Trophoblast cell (in vitro differentiated cells and primary cell): ENCODE measurements at regions not wholly inside any gene's neighbourhood (a gene's known extent, or its start where the extent isn't known, plus 50 kb on each side); places are given as distances from the start of the nearest gene placed in this dataset.

Experiments used
- DNase-seq, 2 donors: peaks; one replicate each; pipeline ENCODE4 v3.0.0-alpha.2; 2016
- H2AFZ ChIP-seq: 2 replicates; pipeline ENCODE4 v1.6.1; 2013; ENCODE audit warnings: low read length, moderate library complexity, mild to moderate bottlenecking; ENCODE audit not compliant: insufficient read depth, poor library complexity
- H2AK5ac ChIP-seq: 2 replicates; pipeline ENCODE4 v1.6.1; 2013; ENCODE audit warnings: mild to moderate bottlenecking, low read length
- H2BK120ac ChIP-seq: 2 replicates; pipeline ENCODE4 v1.6.1; 2013; ENCODE audit warnings: low read length, mild to moderate bottlenecking, moderate library complexity; ENCODE audit not compliant: insufficient read depth, poor library complexity
- H2BK12ac ChIP-seq: 2 replicates; pipeline ENCODE4 v1.6.1; 2013; ENCODE audit warnings: mild to moderate bottlenecking, low read length, moderate library complexity
- H2BK5ac ChIP-seq: 2 replicates; pipeline ENCODE4 v1.6.1; 2013; ENCODE audit warnings: low read length, low read depth, moderate library complexity, mild to moderate bottlenecking; ENCODE audit not compliant: poor library complexity
- H3K14ac ChIP-seq: 2 replicates; pipeline ENCODE4 v1.6.1; 2013; ENCODE audit warnings: mild to moderate bottlenecking, low read length
- H3K18ac ChIP-seq: 2 replicates; pipeline ENCODE4 v1.6.1; 2013; ENCODE audit warnings: mild to moderate bottlenecking, low read length
- H3K23ac ChIP-seq: 2 replicates; pipeline ENCODE4 v1.6.1; 2013; ENCODE audit warnings: low read length
- H3K27ac ChIP-seq: 2 replicates; pipeline ENCODE4 v1.5.1; 2013; ENCODE audit warnings: low read depth, mild to moderate bottlenecking, inconsistent platforms, low read length, moderate library complexity
- H3K27me3 ChIP-seq: 2 replicates; pipeline ENCODE4 v1.6.1; 2013; ENCODE audit warnings: inconsistent platforms, mild to moderate bottlenecking, low read length, moderate library complexity; ENCODE audit not compliant: insufficient read depth
- H3K36me3 ChIP-seq, 2 experiments: 1 replicate in 1 of 2; 2 replicates in 1 of 2; pipeline ENCODE4 v1.6.1; 2013; ENCODE audit warnings: low read length in 2 of 2, mild to moderate bottlenecking in 2 of 2, moderate library complexity in 1 of 2; ENCODE audit not compliant: insufficient read depth in 2 of 2, control insufficient read depth in 1 of 2
- H3K4ac ChIP-seq: 2 replicates; pipeline ENCODE4 v1.6.1; 2013; ENCODE audit warnings: low read depth, mild to moderate bottlenecking, low read length, moderate library complexity
- H3K4me1 ChIP-seq, 2 experiments: 1 replicate in 1 of 2; 2 replicates in 1 of 2; pipeline ENCODE4 v1.6.1; 2013; ENCODE audit warnings: low read length in 2 of 2, mild to moderate bottlenecking in 2 of 2, moderate library complexity in 1 of 2; ENCODE audit not compliant: insufficient read depth in 2 of 2, control insufficient read depth in 1 of 2
- H3K4me2 ChIP-seq: 2 replicates; pipeline ENCODE4 v1.6.1; 2013; ENCODE audit warnings: inconsistent platforms, mild to moderate bottlenecking, low read length, moderate library complexity
- H3K4me3 ChIP-seq: 2 replicates; pipeline ENCODE4 v1.5.1; 2013; ENCODE audit warnings: mild to moderate bottlenecking, low read depth, low read length, inconsistent platforms
- H3K79me1 ChIP-seq: one replicate; pipeline ENCODE4 v1.6.1; 2013; ENCODE audit warnings: low read length
- H3K79me2 ChIP-seq: 2 replicates; pipeline ENCODE4 v1.6.1; 2013; ENCODE audit warnings: low read length, mild to moderate bottlenecking; ENCODE audit not compliant: control insufficient read depth, insufficient read depth, poor library complexity
- H3K9ac ChIP-seq: 2 replicates; pipeline ENCODE4 v1.6.1; 2013; ENCODE audit warnings: mild to moderate bottlenecking, low read length
- H3K9me3 ChIP-seq: 2 replicates; pipeline ENCODE4 v1.6.1; 2013; ENCODE audit warnings: low read depth, mild to moderate bottlenecking, control low read depth, inconsistent platforms, low read length; ENCODE audit not compliant: insufficient read depth
- H4K12ac ChIP-seq: 2 replicates; pipeline ENCODE4 v1.6.1; 2013; ENCODE audit warnings: low read depth, mild to moderate bottlenecking, low read length, moderate library complexity
- H4K8ac ChIP-seq: 2 replicates; pipeline ENCODE4 v1.6.1; 2013; ENCODE audit warnings: low read depth, mild to moderate bottlenecking, low read length, moderate library complexity
- H4K91ac ChIP-seq: one replicate; pipeline ENCODE4 v1.6.1; 2013; ENCODE audit warnings: low read depth, mild to moderate bottlenecking, low read length, moderate library complexity
- WGBS: extraction: QIAGEN DNeasy Blood & Tissue Kit; methylation state at CpG from one replicate; pipeline ENCODE4 v1.1.7; 2013; ENCODE audit warnings: missing lambda C conversion rate; ENCODE audit not compliant: insufficient read length, insufficient coverage; ENCODE audit errors: extremely low coverage; 5-methylcytosine and 5-hydroxymethylcytosine counted together

DNA sequence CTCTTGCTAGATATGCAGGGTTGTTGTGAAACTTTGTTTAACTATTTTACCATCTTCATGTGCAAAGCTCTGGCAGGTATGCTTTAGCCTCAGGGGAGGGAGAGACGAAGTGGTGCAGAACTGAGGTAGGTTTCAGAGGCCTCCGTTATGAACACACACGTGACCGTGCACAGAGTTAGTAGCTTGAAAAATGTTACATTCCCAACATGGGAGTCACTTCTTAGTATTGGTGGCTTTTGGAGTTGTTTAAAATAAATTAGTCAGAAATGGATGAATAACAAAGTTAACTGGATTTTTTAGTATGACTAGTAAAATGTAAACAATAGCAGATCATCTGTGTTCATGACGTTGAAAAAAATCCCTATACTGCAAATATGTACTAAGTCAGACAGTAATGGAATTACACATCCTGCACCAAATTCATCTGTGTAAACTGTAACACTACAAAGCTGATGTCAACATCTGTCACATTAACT lies 279.6 kb downstream of the KLF13 start:
- DNase-seq, result peak; percentile 95 to 99
- Histone ChIP-seq H3K36me3 (no peaks in the 10 kb centered on the region), H2BK12ac (no peak overlapping the region), H3K23ac (no peak overlapping the region), H3K27ac (no peak overlapping the region), H2BK120ac (no peak overlapping the region), H3K9me3 (no peaks in the 10 kb centered on the region), H3K79me1 (no peaks in the 10 kb centered on the region), H3K27me3 (no peaks in the 10 kb centered on the region), H3K4me3 (no peak overlapping the region), H3K18ac (no peak overlapping the region), H4K8ac (no peak overlapping the region), H3K4me2 (no peak overlapping the region), H4K91ac (no peak overlapping the region), H3K79me2 (no peaks in the 10 kb centered on the region), H3K14ac (no peak overlapping the region), H2BK5ac (no peak overlapping the region), H2AK5ac (no peak overlapping the region), H3K4ac (no peak overlapping the region), H3K4me1 (peaks cover 0 to 11% of the 10 kb centered on the region in 2 experiments), H3K9ac (no peak overlapping the region), H2AFZ (no peak overlapping the region), H4K12ac (no peak overlapping the region)
- no CpG with 5 or more reads among the region's 5 CpGs for WGBS

- Histone ChIP-seq H2BK5ac (no peak overlapping the region), H3K79me1 (no peaks in the 10 kb centered on the region), H3K27me3 (no peaks in the 10 kb centered on the region), H4K91ac (no peak overlapping the region), H2AK5ac (no peak overlapping the region), H3K14ac (no peak overlapping the region), H3K4me1 (peaks cover 0 to 11% of the 10 kb centered on the region in 2 experiments), H3K4me3 (no peak overlapping the region), H3K9me3 (no peaks in the 10 kb centered on the region), H3K23ac (no peak overlapping the region), H3K9ac (no peak overlapping the region), H4K8ac (no peak overlapping the region), H3K4ac (no peak overlapping the region), H3K36me3 (no peaks in the 10 kb centered on the region), H3K4me2 (no peak overlapping the region), H4K12ac (no peak overlapping the region), H3K27ac (no peak overlapping the region), H2BK120ac (no peak overlapping the region), H2BK12ac (no peak overlapping the region), H3K79me2 (no peaks in the 10 kb centered on the region), H3K18ac (no peak overlapping the region), H2AFZ (no peak overlapping the region)
- WGBS, result no CpG with 5 or more reads among the region's 1 CpG
- DNase-seq, result peak in 1 of 2 donors; percentile 23
Measured at GRCh38 chr15:31606931-31607497, 280.4 kb downstream of the KLF13 start.

- H3K79me1 ChIP-seq, result no peaks in the 10 kb centered on the region
- peaks cover 0 to 11% of the 10 kb centered on the region in 2 experiments for H3K4me1 ChIP-seq
- H3K27me3 ChIP-seq, result no peaks in the 10 kb centered on the region
- no CpG with 5 or more reads among the region's 3 CpGs for WGBS
- no peak overlapping the region for H3K4ac ChIP-seq
- no peaks in the 10 kb centered on the region for H3K36me3 ChIP-seq
- H2BK5ac ChIP-seq, result no peak overlapping the region
- no peak overlapping the region for H2AK5ac ChIP-seq
- H3K79me2 ChIP-seq, result no peaks in the 10 kb centered on the region
- no peak overlapping the region for H3K4me2 ChIP-seq
- no peak overlapping the region for H4K12ac ChIP-seq
- H2BK12ac ChIP-seq, result no peak overlapping the region
- no peak overlapping the region for H3K4me3 ChIP-seq
- H2BK120ac ChIP-seq, result no peak overlapping the region
- H2AFZ ChIP-seq, result no peak overlapping the region
- H3K9me3 ChIP-seq, result no peaks in the 10 kb centered on the region
- H4K8ac ChIP-seq, result no peak overlapping the region
- H4K91ac ChIP-seq, result no peak overlapping the region
- no peak overlapping the region for H3K18ac ChIP-seq
- no peak overlapping the region for H3K23ac ChIP-seq
- H3K27ac ChIP-seq, result no peak overlapping the region
- DNase-seq, result peak; percentile 5 to 82
- H3K14ac ChIP-seq, result no peak overlapping the region
- no peak overlapping the region for H3K9ac ChIP-seq
Measured at GRCh38 chr15:31607656-31608055, 281.0 kb downstream of the KLF13 start.

DNA sequence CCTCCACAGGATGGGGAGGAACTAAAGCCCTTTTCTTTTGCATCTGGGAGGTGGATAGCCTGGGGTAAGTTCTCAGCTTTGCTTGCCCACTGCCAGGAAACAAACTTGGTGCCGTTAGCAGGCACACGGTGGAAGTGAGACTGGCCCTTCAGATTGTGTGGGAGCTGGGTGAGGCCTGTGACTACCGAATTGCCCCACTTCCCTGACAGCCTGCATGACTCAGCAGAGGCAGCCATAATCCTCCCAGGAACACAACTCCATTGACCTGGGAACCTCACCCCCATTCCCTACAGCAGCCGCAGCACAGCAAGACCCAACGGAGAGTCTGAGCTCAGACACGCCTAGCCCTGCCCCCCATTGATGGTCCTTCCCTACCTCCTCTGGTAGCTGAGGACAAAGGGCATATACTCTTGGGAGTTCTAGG lies 282.6 kb downstream of the KLF13 start:
- no peak overlapping the region for H4K12ac ChIP-seq
- H3K9me3 ChIP-seq, result no peaks in the 10 kb centered on the region
- H3K23ac ChIP-seq, result no peak overlapping the region
- no peak for DNase-seq
- no peak overlapping the region for H4K91ac ChIP-seq
- H3K27me3 ChIP-seq, result no peaks in the 10 kb centered on the region
- H3K79me2 ChIP-seq, result no peaks in the 10 kb centered on the region
- H3K4me1 ChIP-seq, result peaks cover 0 to 11% of the 10 kb centered on the region in 2 experiments
- H2BK120ac ChIP-seq, result no peak overlapping the region
- no peak overlapping the region for H2BK5ac ChIP-seq
- H4K8ac ChIP-seq, result no peak overlapping the region
- no peak overlapping the region for H3K4me2 ChIP-seq
- no peaks in the 10 kb centered on the region for H3K79me1 ChIP-seq
- H3K4ac ChIP-seq, result no peak overlapping the region
- no peak overlapping the region for H2AK5ac ChIP-seq
- peak overlapping the region; percentile 40 for H2AFZ ChIP-seq
- no peak overlapping the region for H3K18ac ChIP-seq
- no peak overlapping the region for H3K4me3 ChIP-seq
- H3K27ac ChIP-seq, result no peak overlapping the region
- WGBS, result no CpG with 5 or more reads among the region's 6 CpGs
- no peaks in the 10 kb centered on the region for H3K36me3 ChIP-seq
- no peak overlapping the region for H3K14ac ChIP-seq
- no peak overlapping the region for H3K9ac ChIP-seq
- no peak overlapping the region for H2BK12ac ChIP-seq
